ENCODE measurements at regions not wholly inside any gene's neighbourhood (a gene's known extent, or its start where the extent isn't known, plus 50 kb on each side); places are given as distances from the start of the nearest gene placed in this dataset.

GRCh38 chr3:82973791-82974190, 1212.3 kb upstream of the GBE1 start:
- no peak for DNase-seq (ENCODE audit: low read depth)
- H3K4me3 ChIP-seq (ENCODE audit: control insufficient read depth, low read depth, low read length), result no peak overlapping the region
- TF ChIP-seq, protein P1, sequence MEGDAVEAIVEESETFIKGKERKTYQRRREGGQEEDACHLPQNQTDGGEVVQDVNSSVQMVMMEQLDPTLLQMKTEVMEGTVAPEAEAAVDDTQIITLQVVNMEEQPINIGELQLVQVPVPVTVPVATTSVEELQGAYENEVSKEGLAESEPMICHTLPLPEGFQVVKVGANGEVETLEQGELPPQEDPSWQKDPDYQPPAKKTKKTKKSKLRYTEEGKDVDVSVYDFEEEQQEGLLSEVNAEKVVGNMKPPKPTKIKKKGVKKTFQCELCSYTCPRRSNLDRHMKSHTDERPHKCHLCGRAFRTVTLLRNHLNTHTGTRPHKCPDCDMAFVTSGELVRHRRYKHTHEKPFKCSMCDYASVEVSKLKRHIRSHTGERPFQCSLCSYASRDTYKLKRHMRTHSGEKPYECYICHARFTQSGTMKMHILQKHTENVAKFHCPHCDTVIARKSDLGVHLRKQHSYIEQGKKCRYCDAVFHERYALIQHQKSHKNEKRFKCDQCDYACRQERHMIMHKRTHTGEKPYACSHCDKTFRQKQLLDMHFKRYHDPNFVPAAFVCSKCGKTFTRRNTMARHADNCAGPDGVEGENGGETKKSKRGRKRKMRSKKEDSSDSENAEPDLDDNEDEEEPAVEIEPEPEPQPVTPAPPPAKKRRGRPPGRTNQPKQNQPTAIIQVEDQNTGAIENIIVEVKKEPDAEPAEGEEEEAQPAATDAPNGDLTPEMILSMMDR (IDR thresholded peaks at IDR 0.05; ENCODE audit: control insufficient read depth, insufficient read depth, low read depth, low read length, missing control alignments), result no peak

DNA sequence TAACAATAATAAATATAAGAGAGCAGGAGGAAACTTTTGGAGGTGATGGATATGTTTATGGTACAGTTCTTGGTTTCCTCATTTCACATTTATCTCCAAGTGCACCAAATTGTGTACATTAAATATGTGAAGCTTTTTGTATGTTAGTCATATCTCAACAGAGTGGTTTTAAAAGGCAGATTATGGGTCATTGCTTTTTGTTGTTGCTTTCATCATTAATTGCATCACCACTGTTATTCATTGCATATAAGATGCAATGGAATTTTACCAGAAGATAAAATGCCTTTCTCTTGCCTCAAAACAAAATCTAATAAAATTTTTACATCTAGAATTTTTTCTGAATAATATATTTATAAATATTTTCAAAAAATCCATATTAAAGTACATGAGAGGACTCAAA, 1198.9 kb upstream of the GBE1 start:
- H3K4me3 ChIP-seq (ENCODE audit: control insufficient read depth, low read depth, low read length), result no peak overlapping the region
- DNase-seq (ENCODE audit: low read depth), result no peak
- TF ChIP-seq, protein P1 (IDR thresholded peaks at IDR 0.05; ENCODE audit: control insufficient read depth, insufficient read depth, low read depth, low read length, missing control alignments), result no peak

DNA sequence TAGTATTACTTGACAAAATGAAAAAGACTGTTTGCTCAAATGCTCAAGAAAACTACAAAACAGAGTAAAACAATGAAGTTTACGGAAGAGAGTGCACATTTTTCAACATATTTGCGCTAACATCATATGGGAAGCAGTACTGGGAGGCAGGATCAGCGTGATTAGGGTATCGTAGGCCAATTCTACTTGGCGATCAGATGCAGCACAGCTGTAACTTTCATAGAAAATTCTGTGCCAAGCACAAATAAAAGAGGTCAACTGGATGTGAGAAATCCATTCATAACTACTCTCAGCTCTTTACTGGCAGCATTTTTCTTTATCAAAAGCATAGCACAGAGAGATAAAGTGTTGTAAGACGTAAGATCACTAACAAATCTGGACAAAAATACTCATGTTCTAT, 1196.3 kb upstream of the GBE1 start:
- no peak overlapping the region for H3K4me3 ChIP-seq (ENCODE audit: control insufficient read depth, low read depth, low read length)
- TF ChIP-seq, protein P1 (IDR thresholded peaks at IDR 0.05; ENCODE audit: control insufficient read depth, insufficient read depth, low read depth, low read length, missing control alignments), result no peak
- no peak for DNase-seq (ENCODE audit: low read depth)

DNA sequence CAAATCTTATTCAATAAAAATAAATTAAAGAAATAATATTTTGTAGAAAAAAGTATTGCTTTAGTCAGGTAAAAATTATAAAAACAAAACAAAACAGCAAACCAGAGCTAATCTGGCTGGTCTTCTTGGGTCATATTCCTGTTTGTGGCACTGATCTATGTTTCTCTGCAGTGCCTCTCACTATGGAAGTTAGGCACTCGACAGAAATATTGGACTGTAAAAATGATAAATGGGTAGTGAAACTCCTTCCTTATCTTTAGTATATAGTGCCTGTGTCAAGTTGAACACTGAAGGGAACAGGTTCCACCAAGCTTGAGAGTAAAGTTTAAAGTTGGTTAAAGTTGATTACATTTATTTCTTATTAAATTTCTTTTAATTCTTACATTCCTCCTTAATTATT, 1195.6 kb upstream of the GBE1 start:
- TF ChIP-seq, protein P1 (IDR thresholded peaks at IDR 0.05; ENCODE audit: control insufficient read depth, insufficient read depth, low read depth, low read length, missing control alignments), result no peak
- DNase-seq (ENCODE audit: low read depth), result no peak
- H3K4me3 ChIP-seq (ENCODE audit: control insufficient read depth, low read depth, low read length), result no peak overlapping the region

GRCh38 chr3:82954486-82954885, 1193.0 kb upstream of the GBE1 start:
- DNase-seq (ENCODE audit: low read depth), result no peak
- H3K4me3 ChIP-seq (ENCODE audit: control insufficient read depth, low read depth, low read length), result no peak overlapping the region
- TF ChIP-seq, protein P1 (IDR thresholded peaks at IDR 0.05; ENCODE audit: control insufficient read depth, insufficient read depth, low read depth, low read length, missing control alignments), result no peak

DNA sequence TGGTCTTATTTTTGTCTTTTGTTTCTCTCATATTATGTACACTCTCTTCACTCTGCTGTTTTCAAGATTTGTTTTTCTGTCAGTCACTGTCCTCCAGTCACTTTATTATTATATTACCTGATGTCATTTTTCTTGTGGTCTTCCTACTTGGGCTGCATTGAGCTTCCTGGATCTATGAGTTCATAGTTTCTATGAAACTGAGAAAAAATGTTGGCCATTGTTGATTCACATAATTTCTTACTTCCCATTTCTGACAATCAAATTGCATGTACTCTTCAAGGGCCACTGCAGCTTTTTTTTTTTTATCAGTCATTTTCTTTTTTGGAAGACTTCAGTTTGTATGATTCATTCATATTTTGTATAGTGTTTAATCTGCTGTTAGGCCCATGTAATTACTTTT, 1180.6 kb upstream of the GBE1 start:
- H3K4me3 ChIP-seq (ENCODE audit: control insufficient read depth, low read depth, low read length), result no peak overlapping the region
- TF ChIP-seq, protein P1 (IDR thresholded peaks at IDR 0.05; ENCODE audit: control insufficient read depth, insufficient read depth, low read depth, low read length, missing control alignments), result no peak
- no peak for DNase-seq (ENCODE audit: low read depth)

GRCh38 chr3:82940124-82940523, 1178.7 kb upstream of the GBE1 start:
- H3K4me3 ChIP-seq (ENCODE audit: control insufficient read depth, low read depth, low read length), result no peak overlapping the region
- DNase-seq (ENCODE audit: low read depth), result no peak
- TF ChIP-seq, protein P1 (IDR thresholded peaks at IDR 0.05; ENCODE audit: control insufficient read depth, insufficient read depth, low read depth, low read length, missing control alignments), result no peak
